Upper lobe of left lung (tissue), 6 donors: ENCODE measurements at regions not wholly inside any gene's neighbourhood (a gene's known extent, or its start where the extent isn't known, plus 50 kb on each side); places are given as distances from the start of the nearest gene placed in this dataset.

ENCODE experiments used
- ATAC-seq, 2 donors: fragments of 200-7000 bp; cut with Tn5 transposase; one replicate each; pipeline ENCODE4 v1.9.1; 2022; ENCODE audit warnings: mild to moderate bottlenecking in 2 of 2, moderate library complexity in 2 of 2; ENCODE audit not compliant: low FRiP score in 2 of 2
- DNase-seq, 2 donors: peaks; one replicate each; pipeline ENCODE4 v3.0.0-alpha.2; 2019 to 2020
- H3K27ac ChIP-seq, 4 donors: fragments of 200-600 bp; sonication (generic); one replicate each; pipeline ENCODE4 v1.5.1; 2016 to 2019
- H3K27me3 ChIP-seq, 4 donors: fragments of 200-600 bp; sonication (generic); one replicate each; pipeline ENCODE4 v1.5.1; 2017 to 2019
- H3K36me3 ChIP-seq, 4 donors: fragments of 200-600 bp; sonication (generic); one replicate each; pipeline ENCODE4 v1.5.1; 2016 to 2019
- H3K4me1 ChIP-seq, 4 donors: fragments of 200-600 bp; sonication (generic); one replicate each; pipeline ENCODE4 v1.5.1; 2018 to 2019
- H3K4me3 ChIP-seq, 4 donors: fragments of 200-600 bp; sonication (generic); one replicate each; pipeline ENCODE4 v1.5.1; 2017 to 2019; ENCODE audit warnings: mild to moderate bottlenecking in 2 of 4, moderate library complexity in 1 of 4
- H3K9me3 ChIP-seq, 4 donors: fragments of 200-600 bp; sonication (generic); one replicate each; pipeline ENCODE4 v1.5.1; 2018 to 2019
- EP300 ChIP-seq, 4 donors: sonication (generic); formaldehyde crosslinking; IDR thresholded peaks; one replicate each; pipeline ENCODE4 v1.5.1; 2017; ENCODE audit warnings: antibody characterized with exemption in 4 of 4, control low read depth in 2 of 4
- POLR2A ChIP-seq, 4 donors: fragments of 450-650 bp; IDR thresholded peaks; one replicate each; pipeline ENCODE4 v1.5.1; 2016 to 2017; ENCODE audit warnings: antibody characterized with exemption in 4 of 4, mild to moderate bottlenecking in 2 of 4
- POLR2AphosphoS5 ChIP-seq, 2 donors: sonication (generic); formaldehyde crosslinking; IDR thresholded peaks; one replicate each; pipeline ENCODE4 v1.5.1; 2017; ENCODE audit warnings: antibody characterized with exemption in 2 of 2
- WGBS, 2 donors: methylation state at CpG; one replicate each; pipeline ENCODE4 v1.1.5; 2017 to 2018; 5-methylcytosine and 5-hydroxymethylcytosine counted together
- TF ChIP-seq, protein P1 (sequence below), 6 experiments: fragments of 450-650 bp in 4 of 6; fragments of 200-600 bp in 2 of 6; sonication (generic) in 2 of 6; IDR thresholded peaks; one replicate each; pipeline ENCODE4 v1.5.1; 2016 to 2019; ENCODE audit warnings: antibody characterized with exemption in 6 of 6
- donor health status: DM: no; HTN: no; CAD: no; lungs with moderate emphysema.
- donor health status: DM: no; HTN: yes; CAD: no; lungs with severe emphysema.

DNA sequence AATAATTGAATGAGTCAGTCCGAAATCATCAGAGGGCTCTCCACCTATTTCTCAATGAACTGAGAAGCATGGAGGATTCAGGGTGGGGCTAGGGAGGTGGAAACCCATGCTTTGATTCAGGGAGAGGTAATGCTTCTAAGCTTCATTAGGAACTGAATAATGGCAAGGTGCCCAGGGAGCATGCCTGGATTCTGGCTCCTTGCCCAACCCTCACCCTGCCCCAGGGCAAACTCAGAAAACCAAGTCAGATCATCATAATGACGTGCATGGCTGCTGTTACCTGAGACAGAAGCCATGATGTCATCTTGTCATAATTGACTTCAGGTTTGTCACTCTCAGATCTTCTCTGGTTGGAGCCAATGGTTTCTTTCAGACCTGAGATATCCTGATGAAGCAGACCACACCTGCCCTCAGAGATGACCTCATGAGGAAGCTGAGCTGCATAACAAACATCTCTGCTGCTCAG lies 199.6 kb downstream of the SYK start:
- Histone ChIP-seq H3K27me3 (no peaks in the 10 kb centered on the region), H3K9me3 (no peaks in the 10 kb centered on the region), H3K36me3 (no peaks in the 10 kb centered on the region), H3K4me3 (no peak overlapping the region), H3K4me1 (no peaks in the 10 kb centered on the region), H3K27ac (no peak overlapping the region)
- WGBS, 2 donors = 53 to 65% methylated on average over 2 of the region's 2 CpGs
- TF ChIP-seq, protein P1, sequence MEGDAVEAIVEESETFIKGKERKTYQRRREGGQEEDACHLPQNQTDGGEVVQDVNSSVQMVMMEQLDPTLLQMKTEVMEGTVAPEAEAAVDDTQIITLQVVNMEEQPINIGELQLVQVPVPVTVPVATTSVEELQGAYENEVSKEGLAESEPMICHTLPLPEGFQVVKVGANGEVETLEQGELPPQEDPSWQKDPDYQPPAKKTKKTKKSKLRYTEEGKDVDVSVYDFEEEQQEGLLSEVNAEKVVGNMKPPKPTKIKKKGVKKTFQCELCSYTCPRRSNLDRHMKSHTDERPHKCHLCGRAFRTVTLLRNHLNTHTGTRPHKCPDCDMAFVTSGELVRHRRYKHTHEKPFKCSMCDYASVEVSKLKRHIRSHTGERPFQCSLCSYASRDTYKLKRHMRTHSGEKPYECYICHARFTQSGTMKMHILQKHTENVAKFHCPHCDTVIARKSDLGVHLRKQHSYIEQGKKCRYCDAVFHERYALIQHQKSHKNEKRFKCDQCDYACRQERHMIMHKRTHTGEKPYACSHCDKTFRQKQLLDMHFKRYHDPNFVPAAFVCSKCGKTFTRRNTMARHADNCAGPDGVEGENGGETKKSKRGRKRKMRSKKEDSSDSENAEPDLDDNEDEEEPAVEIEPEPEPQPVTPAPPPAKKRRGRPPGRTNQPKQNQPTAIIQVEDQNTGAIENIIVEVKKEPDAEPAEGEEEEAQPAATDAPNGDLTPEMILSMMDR (IDR thresholded peaks at IDR 0.05) = no peak
- TF ChIP-seq POLR2AphosphoS5 (IDR thresholded peaks at IDR 0.05) = no peak
- no peak for TF ChIP-seq POLR2A (IDR thresholded peaks at IDR 0.05)
- TF ChIP-seq EP300 (IDR thresholded peaks at IDR 0.05) = no peak
- ATAC-seq = no peak
- DNase-seq = no peak

DNA sequence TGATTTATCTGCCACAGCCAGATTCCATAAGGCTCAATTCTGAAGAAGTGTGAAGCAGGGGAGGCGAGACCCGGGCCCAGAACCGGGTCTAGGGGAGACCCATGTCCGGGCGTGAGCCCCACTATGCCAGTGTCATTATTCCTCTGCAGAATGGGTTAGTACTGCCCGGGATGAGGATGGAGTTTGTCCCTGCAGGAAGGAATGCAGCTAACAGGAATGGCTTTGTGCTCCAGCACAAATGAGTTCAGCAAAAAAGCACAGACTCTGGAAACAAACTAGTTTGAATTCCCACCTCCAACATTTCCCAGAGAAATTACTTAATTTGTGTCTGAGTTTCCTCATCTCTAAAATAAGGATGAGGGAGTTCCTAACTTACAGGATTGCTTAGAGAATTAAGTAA lies 202.9 kb downstream of the SYK start:
- Histone ChIP-seq H3K4me3 (no peak overlapping the region), H3K27ac (no peak overlapping the region), H3K27me3 (no peaks in the 10 kb centered on the region), H3K4me1 (no peaks in the 10 kb centered on the region), H3K9me3 (no peaks in the 10 kb centered on the region), H3K36me3 (no peaks in the 10 kb centered on the region)
- DNase-seq (no peak), ATAC-seq (no peak)
- 95 to 96% methylated on average over 6 of the region's 6 CpGs for WGBS, 2 donors
- TF ChIP-seq POLR2AphosphoS5 (IDR thresholded peaks at IDR 0.05) (no peak), POLR2A (IDR thresholded peaks at IDR 0.05) (no peak), EP300 (IDR thresholded peaks at IDR 0.05) (no peak)
- TF ChIP-seq, protein P1 (IDR thresholded peaks at IDR 0.05) = no peak

DNA sequence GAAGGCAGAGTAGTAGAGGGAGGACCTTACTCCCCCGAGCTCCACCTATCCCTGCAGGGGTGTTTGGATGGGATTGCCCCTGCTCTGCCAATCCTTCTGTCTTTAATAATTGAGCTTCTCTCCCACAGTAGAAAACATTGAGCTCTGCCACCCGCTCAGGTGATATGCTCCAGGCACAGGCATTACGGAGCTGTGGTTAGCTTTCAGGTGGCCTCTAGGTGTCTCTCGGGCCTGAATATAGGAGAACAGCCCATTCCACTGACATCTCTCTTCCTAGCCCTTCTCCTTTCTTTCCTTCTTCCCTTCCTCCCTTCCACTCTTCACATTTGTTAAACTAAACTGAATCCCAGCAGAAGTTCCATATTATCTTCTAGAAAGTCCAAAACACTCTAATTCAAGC lies 203.4 kb downstream of the SYK start:
- ATAC-seq (no peak), DNase-seq (no peak)
- Histone ChIP-seq H3K4me3 (no peak overlapping the region), H3K9me3 (no peaks in the 10 kb centered on the region), H3K4me1 (no peaks in the 10 kb centered on the region), H3K36me3 (no peaks in the 10 kb centered on the region), H3K27ac (no peak overlapping the region), H3K27me3 (no peaks in the 10 kb centered on the region)
- TF ChIP-seq, protein P1 (IDR thresholded peaks at IDR 0.05) = no peak
- no peak for TF ChIP-seq EP300 (IDR thresholded peaks at IDR 0.05)
- no peak for TF ChIP-seq POLR2AphosphoS5 (IDR thresholded peaks at IDR 0.05)
- TF ChIP-seq POLR2A (IDR thresholded peaks at IDR 0.05) = no peak
- 87 to 88% methylated on average over 4 of the region's 4 CpGs for WGBS, 2 donors

DNA sequence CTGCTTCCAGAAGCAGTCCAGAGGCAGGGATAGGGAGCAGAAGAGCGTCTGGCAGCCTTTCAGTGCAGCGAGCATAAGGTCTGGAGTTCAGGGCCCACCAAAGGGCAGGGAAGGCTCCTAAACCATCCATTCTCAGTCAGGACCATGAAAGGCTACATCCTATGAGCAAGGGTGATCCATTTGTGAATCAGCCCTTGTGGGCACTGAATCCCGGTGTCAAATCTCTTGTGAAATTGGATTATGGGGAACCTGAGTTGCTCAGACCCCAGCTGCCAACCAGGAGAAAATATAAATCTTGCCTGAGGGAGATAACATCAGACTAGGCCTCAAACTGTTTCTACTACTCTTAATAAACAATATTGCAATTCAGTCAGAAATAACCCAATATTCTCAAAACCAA lies 204.4 kb downstream of the SYK start:
- H3K27ac ChIP-seq = no peak overlapping the region
- H3K9me3 ChIP-seq = no peaks in the 10 kb centered on the region
- H3K4me3 ChIP-seq = no peak overlapping the region
- no peaks in the 10 kb centered on the region for H3K36me3 ChIP-seq
- H3K4me1 ChIP-seq = no peaks in the 10 kb centered on the region
- 79 to 89% methylated on average over 2 to 3 of the region's 3 CpGs for WGBS, 2 donors
- ATAC-seq (no peak), DNase-seq (no peak)
- H3K27me3 ChIP-seq = no peaks in the 10 kb centered on the region
- no peak for TF ChIP-seq EP300 (IDR thresholded peaks at IDR 0.05)

DNA sequence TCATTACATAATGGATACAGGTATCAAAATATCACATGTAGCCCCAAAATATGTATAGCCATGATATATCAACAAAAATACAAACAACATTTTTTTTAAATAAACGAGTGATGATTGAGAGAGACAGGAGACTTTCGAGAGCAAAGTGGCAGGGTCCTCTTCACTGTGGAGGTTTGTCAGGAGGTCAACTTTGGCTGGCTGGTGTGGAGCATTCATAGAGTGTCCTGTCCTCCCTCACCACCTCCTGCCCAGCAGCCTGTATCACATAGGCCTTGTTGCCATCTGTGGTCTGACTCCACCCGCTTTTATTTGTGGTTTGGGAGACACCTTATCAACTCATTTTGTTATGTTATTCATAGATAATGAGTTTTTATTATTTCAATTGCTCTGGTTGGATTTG lies 206.9 kb downstream of the SYK start:
- ATAC-seq (no peak), DNase-seq (no peak)
- Histone ChIP-seq H3K27me3 (no peaks in the 10 kb centered on the region), H3K4me1 (no peaks in the 10 kb centered on the region), H3K27ac (no peak overlapping the region), H3K9me3 (peaks cover 0 to 6% (median 2%) of the 10 kb centered on the region in 4 donors), H3K36me3 (no peaks in the 10 kb centered on the region), H3K4me3 (no peak overlapping the region)
- TF ChIP-seq EP300 (IDR thresholded peaks at IDR 0.05) (no peak), POLR2AphosphoS5 (IDR thresholded peaks at IDR 0.05) (no peak), POLR2A (IDR thresholded peaks at IDR 0.05) (no peak)
- TF ChIP-seq, protein P1 (IDR thresholded peaks at IDR 0.05) = no peak
- 85 to 90% methylated on average over 3 of the region's 3 CpGs for WGBS, 2 donors
